AG20443 (cell line): ENCODE measurements at regions not wholly inside any gene's neighbourhood (a gene's known extent, or its start where the extent isn't known, plus 50 kb on each side); places are given as distances from the start of the nearest gene placed in this dataset.

Experiments
- DNase-seq: peaks from one replicate; pipeline ENCODE4 v3.0.0; 2012; ENCODE audit warnings: low spot score, mixed read lengths

DNA sequence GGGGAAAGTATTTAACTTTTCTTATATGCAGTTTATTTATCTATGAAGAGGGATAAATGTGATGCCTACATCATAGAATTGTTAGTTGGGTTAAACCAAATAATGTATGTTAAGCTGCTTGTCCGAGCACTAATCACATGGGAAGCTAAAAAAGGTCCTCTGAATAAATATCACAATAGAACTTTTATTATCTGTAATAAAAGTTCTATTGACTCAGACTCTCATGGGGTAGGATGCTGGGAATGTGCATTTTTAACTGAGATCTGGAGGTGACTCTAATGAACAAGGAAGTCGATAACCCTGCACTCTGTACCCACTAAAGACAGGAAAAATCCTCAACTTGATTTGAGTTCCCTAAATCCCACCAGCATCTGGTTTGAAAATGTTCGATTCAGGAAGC is 205.9 kb upstream of the IL12B start:
- DNase-seq: no peak

DNA sequence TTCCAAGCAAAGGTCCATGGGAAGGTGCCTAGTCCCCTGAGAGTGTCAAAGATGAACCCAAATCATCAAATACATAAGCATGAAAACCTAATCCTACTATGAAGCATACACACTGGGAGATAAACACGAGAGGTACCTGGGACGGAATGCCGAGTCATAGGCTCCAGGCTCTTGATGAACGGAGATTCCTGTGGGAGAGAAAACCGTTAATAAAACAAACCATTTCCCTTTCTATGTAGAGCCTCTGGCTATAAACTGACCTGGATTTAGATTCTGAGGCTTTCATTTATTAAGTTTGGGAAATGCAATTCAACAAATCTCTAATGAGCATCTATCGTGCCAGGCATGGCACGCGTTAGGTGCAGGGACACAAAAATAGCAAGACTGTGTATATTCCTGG is 206.4 kb upstream of the IL12B start:
- DNase-seq: no peak

DNA sequence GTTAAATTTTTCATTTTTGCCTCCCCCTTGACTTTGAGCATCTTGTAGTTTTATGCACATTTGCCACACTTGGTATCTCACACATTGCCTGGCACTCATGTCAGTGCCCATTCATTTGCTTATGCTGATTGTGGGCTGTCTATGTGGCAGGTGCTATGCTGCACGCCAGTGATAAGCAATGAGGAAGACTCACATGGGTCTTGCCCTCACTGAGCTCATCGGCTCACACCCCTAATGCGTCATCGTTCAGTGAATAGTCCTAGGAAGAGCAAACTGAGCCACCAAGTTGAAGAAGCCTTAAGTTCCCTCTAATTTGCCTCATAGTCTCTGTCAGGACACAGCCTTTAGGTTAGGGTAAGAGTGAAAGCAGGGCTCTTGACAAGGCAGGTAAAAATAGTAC is 209.4 kb upstream of the IL12B start:
- no peak for DNase-seq

DNA sequence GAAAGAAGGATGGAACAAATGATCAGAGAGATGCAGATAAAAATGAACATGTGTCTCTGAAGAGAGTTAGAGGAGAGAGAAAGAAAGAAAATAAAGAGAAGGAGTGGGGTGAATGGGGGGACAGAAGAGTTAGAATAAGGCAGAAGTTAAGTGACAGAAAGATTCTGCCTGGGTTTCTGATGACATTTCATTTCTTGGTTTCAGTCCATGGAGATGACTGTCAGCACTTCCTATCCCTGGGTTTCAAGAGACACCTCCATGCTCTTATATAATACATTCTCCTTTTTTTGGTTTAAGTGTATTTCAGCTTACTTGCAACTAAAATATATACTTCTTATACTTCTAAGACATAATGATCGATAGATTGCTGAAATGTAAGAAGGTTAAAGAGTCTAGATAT is 213.0 kb upstream of the IL12B start:
- no peak for DNase-seq

DNA sequence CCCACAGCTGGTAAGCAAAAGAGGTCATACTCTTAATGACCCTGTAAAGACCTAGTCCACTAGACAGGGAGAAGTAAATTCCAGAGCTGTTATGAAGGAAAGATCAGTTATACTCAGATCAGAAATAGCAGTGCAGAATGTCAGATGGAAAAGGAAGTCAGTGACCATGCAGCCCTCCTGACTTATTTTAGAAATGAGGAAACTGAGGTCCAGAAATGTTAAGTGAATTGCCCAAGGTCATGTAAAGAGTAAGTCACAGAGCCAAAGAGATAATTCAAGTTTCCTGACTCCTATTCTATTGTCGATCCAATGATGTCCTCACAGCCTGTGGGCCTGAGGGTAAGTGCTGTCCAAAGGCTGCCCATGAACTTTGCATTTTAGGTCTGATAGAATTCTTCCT is 214.9 kb upstream of the IL12B start:
- no peak for DNase-seq

DNA sequence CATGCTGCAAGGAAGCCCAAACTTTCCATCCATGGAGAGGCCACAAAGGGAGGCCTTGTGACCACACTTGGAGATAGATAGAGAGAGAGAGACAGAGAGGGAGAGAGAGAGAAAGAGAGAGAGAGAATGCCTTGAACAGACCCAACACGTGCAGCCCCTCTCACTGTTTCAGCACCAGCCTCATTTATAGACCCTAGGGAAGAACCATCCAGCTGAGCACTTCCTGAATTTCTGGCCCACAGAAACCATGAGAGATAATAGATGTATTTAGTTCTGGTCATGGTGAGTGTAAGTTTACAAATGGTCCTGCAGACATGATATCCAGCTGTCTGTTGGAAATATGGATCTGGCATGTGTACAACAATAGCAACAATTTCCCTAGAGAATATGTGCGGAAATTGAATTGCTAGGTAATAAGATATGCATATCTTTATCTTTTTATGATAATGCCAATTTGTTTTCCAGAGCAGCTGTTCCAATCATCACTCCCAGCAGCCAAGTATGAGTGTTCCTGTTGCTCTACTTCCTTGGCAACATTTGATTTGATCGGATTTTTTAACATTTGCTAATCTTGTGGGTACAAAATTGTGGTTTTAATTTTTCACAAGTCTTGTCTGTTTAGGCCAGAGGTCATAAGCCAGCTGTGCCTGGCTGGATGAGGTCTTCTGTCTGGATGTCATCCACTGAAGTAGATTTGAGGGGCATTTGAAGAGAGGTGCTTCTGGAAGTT is 217.3 kb upstream of the IL12B start:
- DNase-seq: no peak

DNA sequence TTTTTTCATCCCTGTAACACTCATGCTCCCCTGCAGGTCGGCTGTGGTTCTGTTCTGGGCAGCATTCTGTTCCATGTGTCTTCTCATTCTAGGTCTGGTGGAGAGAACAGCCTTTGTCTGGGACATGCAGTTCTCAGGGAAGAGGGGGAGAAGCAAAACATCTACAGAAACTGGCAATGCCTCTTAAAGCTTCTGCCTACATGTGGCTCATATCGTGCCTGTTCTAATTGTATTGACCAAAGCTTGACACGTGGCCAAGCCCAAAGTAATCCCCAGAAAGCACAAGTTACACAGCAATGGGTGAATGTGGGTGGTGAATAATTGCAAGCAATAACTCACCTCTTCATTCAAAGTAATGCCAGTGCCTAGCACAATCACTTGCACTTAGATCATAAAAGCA is 218.2 kb upstream of the IL12B start:
- no peak for DNase-seq

DNA sequence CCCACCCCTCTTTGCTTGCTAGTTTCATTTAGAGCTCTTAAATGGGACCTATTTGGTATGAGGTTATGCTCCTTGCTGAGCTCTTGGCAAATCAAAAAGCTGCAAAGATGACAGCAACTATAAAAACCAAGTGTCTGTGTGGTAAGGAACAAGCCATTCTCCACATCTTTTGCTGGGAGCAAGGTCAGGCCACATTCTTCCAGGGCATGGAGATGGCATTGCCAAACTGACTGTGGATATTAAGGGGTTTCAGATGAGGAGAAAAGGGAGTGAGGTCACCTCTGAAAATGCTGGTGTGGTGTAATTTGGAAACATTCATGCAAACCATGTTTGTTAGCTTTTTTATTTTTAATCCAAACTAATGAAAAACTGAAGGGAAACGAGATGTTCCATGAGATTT is 218.8 kb upstream of the IL12B start:
- no peak for DNase-seq

DNA sequence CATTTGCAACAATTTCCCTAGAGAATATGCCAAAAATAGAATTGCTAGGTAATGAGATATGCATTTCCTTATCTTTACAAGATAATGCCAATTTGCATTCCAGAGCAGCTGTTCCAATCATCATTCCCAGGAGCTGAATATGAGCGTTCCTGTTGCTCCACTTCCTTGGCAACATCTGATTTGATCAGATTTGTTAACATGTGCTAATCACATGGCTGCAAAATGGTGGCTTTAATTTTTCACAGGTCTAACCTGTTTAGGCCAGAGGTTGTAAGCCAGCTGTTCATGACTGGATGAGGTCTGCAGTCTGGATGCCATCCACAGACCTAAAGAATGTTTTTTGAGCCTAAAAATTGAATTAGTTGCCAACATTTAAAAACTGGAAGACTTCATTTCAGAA is 220.7 kb upstream of the IL12B start:
- no peak for DNase-seq

DNA sequence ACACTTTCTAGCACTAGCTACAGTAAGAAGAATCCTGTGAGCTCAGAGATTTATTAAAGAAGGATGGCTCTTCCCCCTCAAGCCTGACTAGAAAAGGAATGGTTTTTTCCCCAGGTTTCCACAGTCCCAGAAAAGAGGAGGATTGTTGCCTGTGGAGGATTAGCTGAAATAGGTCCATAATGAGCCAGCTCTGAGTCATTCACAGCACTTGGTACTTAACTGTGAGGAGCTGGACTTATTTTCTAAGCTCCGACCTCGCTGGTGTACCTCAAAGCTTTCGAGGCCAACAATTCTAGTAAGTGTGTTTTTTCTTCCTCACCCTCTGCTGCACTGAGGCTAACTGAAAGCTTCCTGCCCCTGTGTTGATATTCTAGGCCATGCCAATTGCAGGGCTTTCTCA is 222.5 kb upstream of the IL12B start:
- peak; percentile 66 for DNase-seq

DNA sequence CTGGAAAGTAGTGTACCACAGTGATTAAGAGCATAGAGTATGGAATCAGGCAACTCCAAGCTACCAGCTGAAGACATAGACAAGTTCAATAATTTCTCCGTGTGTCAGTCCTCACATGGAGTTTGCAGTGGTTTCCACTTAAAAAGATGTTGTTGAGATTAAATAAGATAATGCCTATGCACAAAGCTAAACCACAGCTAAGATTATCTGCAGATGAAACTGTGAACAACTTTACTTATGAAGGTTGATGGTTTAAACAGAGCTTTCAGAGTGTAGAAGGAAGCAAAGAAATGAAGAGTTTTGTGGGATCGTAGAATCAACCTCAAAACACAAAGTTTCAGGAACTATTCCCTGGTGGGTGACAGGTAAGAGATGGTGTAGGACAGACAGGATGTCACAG is 223.5 kb upstream of the IL12B start:
- DNase-seq: no peak

DNA sequence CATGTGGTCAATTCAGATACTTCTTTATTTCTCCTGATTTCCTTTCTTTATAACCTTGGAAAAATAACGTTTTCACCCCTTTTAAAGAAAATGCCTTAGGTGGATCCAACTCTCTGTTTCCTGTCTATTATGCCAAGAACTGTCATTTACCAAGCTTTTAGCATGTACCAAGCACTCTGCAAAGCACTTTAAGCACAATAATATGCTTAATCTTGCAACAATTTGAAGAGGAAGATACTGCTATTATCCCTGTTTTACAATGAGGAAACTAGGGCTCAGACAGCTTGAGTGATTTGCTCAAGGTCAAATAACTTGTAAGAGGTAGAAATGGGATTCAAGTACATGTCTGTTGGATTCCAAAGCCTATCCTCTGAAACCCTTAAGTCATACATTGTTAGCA is 224.8 kb upstream of the IL12B start:
- no peak for DNase-seq

DNA sequence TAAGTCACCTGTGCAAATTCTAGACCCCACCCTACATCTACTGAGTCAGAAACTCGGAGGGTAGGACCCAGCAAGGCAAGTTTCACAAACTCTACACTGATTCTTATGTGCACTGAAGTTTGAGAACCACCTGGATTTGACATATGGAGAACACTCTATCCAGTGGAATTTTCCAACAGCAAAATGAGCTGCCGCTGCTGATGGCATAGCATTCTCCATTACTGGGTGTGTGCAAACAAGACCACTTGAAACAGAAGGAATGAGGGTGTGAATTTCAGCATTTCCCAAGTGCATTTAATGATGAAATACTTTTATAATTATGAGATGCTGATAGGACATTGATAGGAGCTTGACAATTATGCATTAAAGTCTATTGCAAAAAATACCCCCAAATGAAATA is 229.1 kb upstream of the IL12B start:
- DNase-seq: no peak

DNA sequence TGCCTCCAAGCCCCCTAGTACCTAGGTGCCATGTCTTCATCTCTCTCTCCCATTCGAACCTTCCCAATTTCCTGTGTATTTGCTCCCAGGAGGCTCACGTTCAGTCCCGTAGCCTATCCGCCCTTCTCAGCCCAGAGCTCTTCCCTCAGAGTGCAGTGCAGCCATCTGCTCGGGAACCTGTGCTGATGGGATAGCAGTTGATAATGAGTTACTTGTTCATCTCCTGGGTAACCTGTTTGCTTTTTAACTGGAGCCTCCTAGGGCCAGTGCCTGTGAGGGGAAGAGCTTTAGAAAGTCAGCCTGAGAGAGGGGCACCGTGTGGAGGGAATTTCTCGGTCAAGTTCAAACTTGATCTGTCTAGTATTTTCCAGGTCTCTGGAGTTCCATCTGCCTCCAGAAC is 229.8 kb upstream of the IL12B start:
- no peak for DNase-seq

DNA sequence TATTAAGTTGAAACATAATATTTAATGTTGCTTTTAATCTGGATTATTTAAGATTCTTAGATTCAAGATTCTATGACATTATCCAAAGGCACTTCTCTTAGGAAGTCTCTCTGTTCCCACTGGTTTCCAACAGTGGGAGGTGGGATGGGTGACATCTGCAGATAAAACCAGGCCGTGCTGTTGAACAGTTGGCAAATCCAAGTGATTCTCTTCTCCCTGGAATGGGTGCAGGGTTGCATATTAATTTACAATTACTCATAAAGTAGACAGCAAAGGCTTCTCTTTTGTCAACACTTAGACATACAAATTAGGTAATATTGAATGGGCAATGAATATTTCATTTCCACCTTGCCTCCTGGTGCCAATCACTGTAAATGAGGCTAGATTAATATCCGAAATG is 233.7 kb upstream of the IL12B start:
- DNase-seq: no peak

DNA sequence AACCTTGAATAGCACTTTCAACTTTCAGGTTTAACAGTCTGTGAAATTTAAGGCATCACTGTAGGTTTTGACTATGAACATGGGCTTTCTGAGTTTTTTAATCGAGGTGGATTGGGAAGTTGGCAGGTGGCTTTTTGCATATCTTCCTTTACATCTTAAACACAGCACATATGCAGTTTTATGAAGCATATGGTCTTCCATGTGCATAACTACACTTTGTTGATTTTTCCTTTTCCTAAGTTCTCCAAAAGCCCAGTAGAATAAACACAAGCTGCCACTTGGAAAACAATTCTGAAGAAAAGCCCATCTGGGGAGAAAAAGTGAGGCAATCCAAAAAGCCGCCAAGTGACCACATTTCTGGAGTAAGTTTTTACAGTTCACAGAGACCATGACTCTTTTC is 236.5 kb upstream of the IL12B start:
- DNase-seq: no peak

DNA sequence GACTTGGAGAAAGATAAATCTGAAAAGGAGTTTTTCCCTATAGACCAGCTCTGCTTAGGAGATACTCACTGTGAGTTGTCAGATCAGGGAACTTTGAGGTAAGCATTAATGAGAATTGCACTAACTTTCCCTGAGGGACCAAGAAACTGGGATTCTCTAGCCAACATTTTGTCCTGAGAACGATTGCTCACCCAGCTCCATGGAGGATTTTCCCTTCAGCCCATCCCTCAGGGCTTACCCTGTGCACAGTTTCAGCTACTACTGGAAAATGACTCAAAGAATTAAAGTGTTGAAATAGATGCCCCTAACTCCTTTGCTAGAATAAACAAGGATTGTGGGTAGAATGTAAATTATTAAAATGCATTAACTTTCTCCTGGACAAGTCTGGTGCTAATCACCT is 237.2 kb upstream of the IL12B start:
- DNase-seq: no peak

DNA sequence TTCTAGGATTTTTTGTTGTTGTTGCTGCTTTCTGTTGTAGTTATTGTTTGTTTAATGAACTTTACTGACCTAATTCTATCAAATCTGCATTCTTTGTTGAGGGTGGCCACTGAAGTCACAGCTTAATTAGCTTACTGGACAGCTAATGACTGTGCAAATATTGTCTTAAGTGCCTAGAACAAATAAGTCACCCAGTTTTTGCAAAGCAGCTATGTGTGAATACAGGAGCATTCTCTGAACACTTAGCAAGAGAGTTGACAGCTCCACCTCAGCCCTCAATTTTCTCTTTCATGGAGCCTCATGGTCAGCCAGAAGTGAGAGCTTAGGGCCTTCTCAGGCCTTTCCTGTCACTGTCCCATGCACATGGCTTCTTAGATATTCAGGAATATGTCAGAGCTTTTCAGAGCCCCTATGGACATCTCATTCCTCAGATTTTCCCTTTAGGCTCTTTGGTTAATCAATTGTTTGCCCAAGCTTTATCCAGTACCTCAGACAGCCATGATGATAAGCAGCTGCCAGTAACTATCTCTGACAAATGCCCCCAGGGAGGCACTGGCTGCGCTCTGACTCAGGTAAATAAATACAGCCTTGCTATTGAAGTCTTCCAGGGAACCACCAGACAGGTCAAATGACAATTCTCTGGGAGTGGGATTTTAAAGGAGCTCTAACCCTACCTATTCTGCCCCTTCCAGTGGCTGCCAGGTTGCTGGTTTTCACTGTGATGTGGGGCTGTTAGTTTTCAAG is 241.4 kb upstream of the IL12B start:
- DNase-seq: no peak

DNA sequence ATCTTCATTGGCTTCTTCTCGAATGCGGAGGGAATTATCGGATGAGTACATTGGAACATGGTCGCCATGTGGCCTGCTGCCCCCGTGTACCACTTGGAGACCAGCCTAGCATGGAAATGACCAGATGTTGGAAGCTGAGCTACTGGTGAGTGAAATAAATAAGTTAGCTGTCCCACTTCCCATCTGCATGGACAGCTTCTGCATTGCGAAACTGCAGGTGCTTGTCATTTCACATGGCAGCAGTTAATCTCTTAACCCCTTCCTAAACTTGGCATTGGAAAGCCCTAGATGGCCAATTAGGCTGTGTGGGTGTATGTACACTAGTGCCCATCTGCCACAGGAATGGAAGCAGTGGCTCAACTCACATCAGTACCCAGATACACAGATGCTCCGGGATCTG is 246.6 kb upstream of the IL12B start:
- no peak for DNase-seq

DNA sequence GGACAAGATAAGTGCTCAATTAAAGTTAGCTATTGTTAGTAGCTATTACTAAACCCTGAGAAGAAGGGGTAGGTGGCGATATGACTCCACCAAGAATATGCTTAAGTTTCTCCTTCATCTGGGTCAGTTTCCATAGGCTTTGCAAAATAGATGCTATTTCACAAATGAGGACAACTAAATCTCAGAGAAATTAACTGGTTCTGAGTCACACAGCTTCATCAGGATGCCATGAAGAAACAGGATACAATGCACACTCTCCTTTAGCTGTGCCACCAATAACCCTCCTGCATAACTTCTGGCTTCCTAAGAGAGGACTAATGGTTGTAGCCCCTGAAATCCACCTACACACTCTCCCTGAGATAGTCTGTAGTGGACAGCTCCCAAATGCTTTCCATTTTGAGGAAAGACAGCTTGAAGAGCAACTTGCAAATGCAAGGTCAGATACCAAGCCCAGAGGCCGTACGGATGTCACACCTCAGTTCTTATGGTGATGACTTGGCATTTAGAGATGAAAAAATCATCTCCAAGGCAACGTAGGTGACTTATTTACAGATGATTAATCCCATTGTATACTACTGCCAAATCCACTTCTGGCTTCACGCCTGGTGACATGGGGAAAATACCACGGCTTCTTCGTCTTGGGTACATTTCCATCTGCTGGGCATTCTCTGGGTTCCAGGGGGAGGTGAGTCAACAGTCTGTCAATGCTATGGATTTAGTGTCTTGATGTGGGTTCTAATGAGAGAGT is 251.4 kb upstream of the IL12B start:
- DNase-seq: peak; percentile 79

DNA sequence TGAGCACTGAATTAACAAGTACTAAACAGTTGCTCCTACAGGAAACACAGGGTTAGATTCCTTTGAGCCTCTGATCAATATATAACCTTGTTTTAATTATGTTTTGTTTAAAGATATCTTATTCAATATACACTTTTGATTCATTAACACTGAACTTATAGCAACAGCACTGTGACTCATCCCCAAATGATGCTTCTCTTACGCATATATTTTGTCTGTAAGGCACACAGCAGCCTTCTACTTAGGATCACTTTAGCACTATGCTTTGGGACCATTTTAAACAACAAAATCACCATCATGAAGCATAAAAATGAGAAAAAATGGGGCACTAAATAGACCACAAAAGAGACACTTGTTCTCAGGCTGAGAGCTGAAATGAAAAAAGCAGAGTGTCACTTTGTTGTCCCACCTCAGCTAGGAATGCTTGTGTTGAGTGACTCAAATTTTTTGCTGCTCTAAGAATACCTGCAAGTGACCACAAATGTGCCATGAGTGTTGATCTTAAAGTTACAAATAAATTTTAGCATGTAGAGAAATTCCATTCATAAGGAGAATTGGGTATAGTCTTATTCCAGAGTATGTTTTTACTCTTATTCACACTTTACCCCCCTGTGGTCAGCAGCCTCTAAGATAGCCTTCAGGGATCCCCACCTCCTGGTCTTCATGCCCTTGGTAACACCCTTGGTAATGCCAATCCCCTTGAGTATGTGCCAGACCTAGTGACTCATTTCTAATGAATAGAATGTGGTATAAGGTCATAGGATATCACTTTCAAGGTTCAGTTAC is 252.7 kb upstream of the IL12B start:
- no peak for DNase-seq

DNA sequence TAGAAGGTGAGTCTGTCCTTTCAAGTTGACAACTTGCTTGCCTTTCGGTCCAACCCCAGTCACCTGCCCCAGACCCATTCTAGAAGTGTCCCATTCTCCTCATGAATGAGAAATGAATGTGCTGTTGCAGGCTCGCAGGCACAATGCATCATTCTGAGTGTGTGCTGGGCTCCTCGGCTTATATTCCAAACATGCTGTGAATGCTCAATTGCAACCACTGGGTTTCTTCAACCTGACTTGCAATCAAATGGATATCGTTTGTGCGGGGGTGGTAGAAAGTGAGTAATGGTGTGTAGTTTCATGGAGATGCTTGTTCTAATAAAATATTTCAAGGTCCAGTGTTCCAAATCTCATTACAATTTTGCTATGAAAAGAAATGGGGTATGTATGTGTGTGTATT is 256.6 kb upstream of the IL12B start:
- DNase-seq: no peak

DNA sequence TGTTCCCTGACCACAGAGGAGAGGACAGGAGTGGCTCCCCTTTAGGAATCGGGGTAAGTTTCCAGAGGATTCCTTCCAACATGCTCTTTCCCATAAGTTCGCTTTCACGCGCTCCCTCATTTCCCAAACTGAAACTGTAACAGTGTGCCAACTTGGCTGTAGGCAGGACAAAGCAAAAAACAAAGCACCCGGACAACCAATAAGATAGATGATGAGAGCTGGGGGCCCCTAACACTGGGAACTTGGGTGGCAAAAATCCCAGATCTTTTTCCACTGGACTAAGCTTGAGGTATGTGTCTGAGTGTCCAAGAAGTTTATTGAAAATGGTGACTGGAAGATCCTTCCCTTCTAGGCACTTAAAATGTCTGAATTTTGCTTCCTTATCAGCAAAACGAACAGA is 258.7 kb upstream of the IL12B start:
- DNase-seq: no peak
